ENCODE measurements at regions not wholly inside any gene's neighbourhood (a gene's known extent, or its start where the extent isn't known, plus 50 kb on each side); places are given as distances from the start of the nearest gene placed in this dataset.

- Histone ChIP-seq H3K9me3 (ENCODE audit: low read length) (peaks cover 17% of the 10 kb centered on the region), H3K4me2 (ENCODE audit: low read depth, low read length) (no peak overlapping the region), H4K20me1 (ENCODE audit: insufficient read depth, low read length) (no peaks in the 10 kb centered on the region), H3K79me2 (ENCODE audit: insufficient read depth, low read length) (no peaks in the 10 kb centered on the region), H2AFZ (ENCODE audit: low read length) (no peak overlapping the region), H3K27ac (ENCODE audit: extremely low read length, insufficient read depth, low read length) (no peak overlapping the region), H3K4me1 (ENCODE audit: insufficient read depth, low read length) (no peaks in the 10 kb centered on the region), H3K9ac (ENCODE audit: insufficient read depth, low read depth, low read length) (no peak overlapping the region), H3K36me3 (replicated peaks in 1 of 2; ENCODE audit: control insufficient read depth in 1 of 2, insufficient read depth in 2 of 2, low read length in 2 of 2) (no peaks in the 10 kb centered on the region), H3K27me3 (ENCODE audit: control insufficient read depth in 1 of 2, insufficient read depth in 2 of 2, low read length in 2 of 2) (no peaks in the 10 kb centered on the region), H3K4me3 (replicated peaks in 1 of 3; ENCODE audit: insufficient read depth in 1 of 3, low read depth in 2 of 3, low read length in 3 of 3) (no peak overlapping the region)
- BruUV-seq (replicated peaks) = no TSS peak
- CTCF ChIA-PET (ENCODE audit: low intra/inter-chr PET ratio, low total read pairs) = no interaction called here
- POLR2A ChIA-PET = no interaction called here
- 40% methylated on average over 2 of the region's 2 CpGs for WGBS (ENCODE audit: low lambda C conversion rate)
- intact Hi-C loops (cut with micrococcal nuclease; ENCODE audit: unreplicated experiment) = no loop called here
- no peak for ATAC-seq
- in situ Hi-C loops (cut with HindIII; ENCODE audit: extremely low pct_ligation_motif_present, low pct_unique_long_range_greater_than_20kb) = no loop called here
- no peak for FAIRE-seq
- DNase-seq (ENCODE audit: low spot score) = no peak
- TF ChIP-seq ZBTB21 (CRISPR knock-in tag; IDR thresholded peaks at IDR 0.05) (no peak), GFI1 (CRISPR knock-in tag; IDR thresholded peaks at IDR 0.05; ENCODE audit: borderline replicate concordance) (no peak)
Observed at GRCh38 chr2:188705191-188705590, 269.0 kb upstream of the COL3A1 start.

- H3K9me3 ChIP-seq (ENCODE audit: low read length) = peaks cover 20% of the 10 kb centered on the region
- no TSS peak for BruUV-seq (replicated peaks)
- CTCF ChIA-PET (ENCODE audit: low intra/inter-chr PET ratio, low total read pairs) = no interaction called here
- POLR2A ChIA-PET = no interaction called here
- H3K36me3 ChIP-seq (replicated peaks in 1 of 2; ENCODE audit: control insufficient read depth in 1 of 2, insufficient read depth in 2 of 2, low read length in 2 of 2) = no peaks in the 10 kb centered on the region
- no peak overlapping the region for H2AFZ ChIP-seq (ENCODE audit: low read length)
- no peaks in the 10 kb centered on the region for H3K27me3 ChIP-seq (ENCODE audit: control insufficient read depth in 1 of 2, insufficient read depth in 2 of 2, low read length in 2 of 2)
- WGBS (ENCODE audit: low lambda C conversion rate) = 0% methylated on average over 1 of the region's 1 CpG
- H3K4me1 ChIP-seq (ENCODE audit: insufficient read depth, low read length) = no peaks in the 10 kb centered on the region
- no peaks in the 10 kb centered on the region for H3K79me2 ChIP-seq (ENCODE audit: insufficient read depth, low read length)
- H3K4me3 ChIP-seq (replicated peaks in 1 of 3; ENCODE audit: insufficient read depth in 1 of 3, low read depth in 2 of 3, low read length in 3 of 3) = no peak overlapping the region
- ATAC-seq (no peak), DNase-seq (ENCODE audit: low spot score) (no peak), FAIRE-seq (no peak)
- no peak overlapping the region for H3K4me2 ChIP-seq (ENCODE audit: low read depth, low read length)
- no peaks in the 10 kb centered on the region for H4K20me1 ChIP-seq (ENCODE audit: insufficient read depth, low read length)
- intact Hi-C loops (cut with micrococcal nuclease; ENCODE audit: unreplicated experiment) (no loop called here), in situ Hi-C loops (cut with HindIII; ENCODE audit: extremely low pct_ligation_motif_present, low pct_unique_long_range_greater_than_20kb) (no loop called here)
- H3K27ac ChIP-seq (ENCODE audit: extremely low read length, insufficient read depth, low read length) = no peak overlapping the region
- no peak overlapping the region for H3K9ac ChIP-seq (ENCODE audit: insufficient read depth, low read depth, low read length)
- TF ChIP-seq ZNF292 (CRISPR knock-in tag; IDR thresholded peaks at IDR 0.05; ENCODE audit: borderline replicate concordance, low read depth) (no peak), ZNF749 (CRISPR knock-in tag; IDR thresholded peaks at IDR 0.05; ENCODE audit: borderline replicate concordance) (no peak), MBD4 (IDR thresholded peaks at IDR 0.05; ENCODE audit: borderline replicate concordance, low read length) (no peak), ZNF687 (CRISPR knock-in tag; IDR thresholded peaks at IDR 0.05) (no peak), EP300 (IDR thresholded peaks at IDR 0.05; ENCODE audit: low read depth in 2 of 2, low read length in 2 of 2) (no peak), EP300 (CRISPR knock-in tag; IDR thresholded peaks at IDR 0.05; ENCODE audit: borderline replicate concordance) (no peak), ZNF614 (CRISPR knock-in tag; IDR thresholded peaks at IDR 0.05; ENCODE audit: borderline replicate concordance) (no peak), MLLT10 (CRISPR knock-in tag; IDR thresholded peaks at IDR 0.05) (no peak), ZNF615 (CRISPR knock-in tag; IDR thresholded peaks at IDR 0.05; ENCODE audit: borderline replicate concordance) (no peak), NFYC (CRISPR knock-in tag; IDR thresholded peaks at IDR 0.05) (no peak), HIVEP1 (CRISPR knock-in tag; IDR thresholded peaks at IDR 0.05) (no peak), GABPB1 (CRISPR knock-in tag; IDR thresholded peaks at IDR 0.05) (no peak), ZZZ3 (CRISPR knock-in tag; IDR thresholded peaks at IDR 0.05; ENCODE audit: borderline replicate concordance) (no peak), HMGA1 (CRISPR knock-in tag; conservative IDR thresholded peaks at IDR 0.05) (no peak), ZFP37 (CRISPR knock-in tag; IDR thresholded peaks at IDR 0.05; ENCODE audit: borderline replicate concordance) (no peak), ZNF317 (CRISPR knock-in tag; IDR thresholded peaks at IDR 0.05) (no peak)
Observed at GRCh38 chr2:188713961-188714360, 260.2 kb upstream of the COL3A1 start.
